GM21367 (cell line): ENCODE measurements at regions not wholly inside any gene's neighbourhood (a gene's known extent, or its start where the extent isn't known, plus 50 kb on each side); places are given as distances from the start of the nearest gene placed in this dataset.
"Not testable (repeated sequence)": the region's sequence is repeated elsewhere in the genome, so short reads cannot be mapped to it uniquely, and the experiment has no call there.

Experiments used
- ATAC-seq: cut with Tn5 transposase; IDR thresholded peaks from one replicate; pipeline ENCODE4 v1.9.1; 2021; ENCODE audit not compliant: unreplicated experiment

DNA sequence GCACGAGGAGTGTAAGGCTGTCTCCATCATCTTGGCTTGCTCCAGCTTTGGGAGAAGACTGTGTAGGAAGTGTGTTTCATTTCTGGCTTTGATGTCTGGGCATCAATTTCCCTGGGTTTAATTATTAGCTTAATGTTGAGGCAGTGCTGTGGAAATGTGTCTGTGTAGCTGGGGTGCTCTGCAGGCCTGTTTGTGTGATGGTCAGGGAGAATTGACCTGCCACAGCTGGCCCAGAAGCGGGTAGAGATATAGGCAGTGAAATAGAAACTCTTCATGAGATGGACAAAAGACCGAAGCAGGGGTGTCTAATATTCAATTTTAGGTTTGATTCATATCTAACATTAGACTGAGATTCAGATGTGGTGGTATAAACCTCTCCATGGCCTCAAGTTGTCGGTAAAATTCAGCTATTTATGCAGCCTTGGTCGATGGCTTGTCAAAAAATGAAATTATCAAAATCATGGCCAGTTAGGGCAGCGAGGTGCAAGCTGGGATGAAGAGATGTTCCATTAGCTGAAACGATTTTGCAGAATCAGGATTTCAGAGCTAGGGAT is 95.3 kb upstream of the SNX9 start:
- no peak for ATAC-seq

DNA sequence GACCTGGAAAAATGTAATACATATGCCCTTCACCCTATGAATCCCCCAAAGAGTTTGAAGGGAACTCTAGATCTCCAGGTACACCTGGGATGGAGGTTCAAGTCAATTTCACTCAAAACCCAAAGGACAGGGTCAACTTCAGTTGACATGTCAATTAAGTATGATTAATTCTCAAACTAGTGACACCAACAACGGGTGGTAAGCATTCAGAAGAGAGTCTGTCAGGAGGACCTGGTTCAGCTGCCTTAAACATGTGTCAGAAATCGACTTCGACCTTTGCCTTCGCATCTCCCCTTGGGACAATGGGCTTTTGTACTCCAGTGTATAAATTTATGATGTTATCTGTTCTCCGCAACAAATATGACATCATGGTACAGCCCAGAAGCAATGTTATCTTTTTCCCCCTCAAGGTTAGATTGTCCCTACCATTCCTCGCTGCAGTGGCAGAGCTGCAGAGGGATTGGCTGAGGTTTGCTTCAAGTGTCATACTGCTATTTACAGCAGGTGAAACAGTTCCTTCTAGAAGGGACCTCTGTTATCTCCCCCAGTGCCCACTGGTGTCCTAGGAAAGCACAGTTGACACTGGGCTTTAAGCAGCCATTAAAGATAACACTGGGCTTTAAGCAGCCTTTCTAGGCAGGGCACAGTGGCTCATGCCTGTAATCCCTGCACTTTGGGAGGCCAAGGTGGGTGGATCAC is 94.7 kb upstream of the SNX9 start:
- ATAC-seq = no peak

DNA sequence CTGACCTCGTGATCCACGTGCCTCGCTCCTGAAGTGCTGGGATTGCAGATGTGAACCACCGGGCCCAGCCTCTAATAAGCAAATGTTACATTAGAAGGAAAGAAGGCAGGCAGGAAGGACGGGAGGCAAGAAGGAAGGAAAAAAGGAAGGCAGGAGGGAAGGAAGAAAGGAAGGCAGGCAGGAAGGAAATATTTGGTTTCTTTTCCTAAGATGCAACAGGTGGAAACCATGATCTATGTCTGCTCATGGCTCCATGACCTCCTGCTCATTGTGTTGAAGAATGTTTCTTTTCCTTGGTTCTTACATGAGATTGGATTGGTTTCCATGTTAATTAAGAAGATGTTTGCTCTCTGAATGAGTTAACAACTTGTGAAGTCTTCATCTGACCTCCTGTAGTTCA is 91.8 kb upstream of the SNX9 start:
- no peak for ATAC-seq

DNA sequence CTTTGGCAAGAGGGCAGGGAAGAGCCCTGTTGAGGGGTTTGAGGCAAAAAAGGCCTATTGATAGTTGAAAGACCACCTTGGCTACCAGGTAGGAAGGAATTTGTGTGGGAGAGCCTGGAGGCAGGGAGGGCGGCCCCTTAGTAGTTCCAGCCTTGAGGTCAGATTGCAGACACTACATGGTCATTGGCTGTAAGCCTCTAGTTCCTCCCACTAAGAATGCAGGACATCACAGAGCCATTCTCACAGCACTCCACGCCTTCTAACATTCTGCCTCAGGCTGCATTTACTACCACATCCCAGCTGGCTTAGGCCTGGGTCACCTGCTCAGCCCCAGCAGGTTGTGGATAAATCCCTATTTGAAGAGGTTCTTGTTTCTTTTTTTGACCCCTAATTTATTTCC is 91.0 kb upstream of the SNX9 start:
- no peak for ATAC-seq

DNA sequence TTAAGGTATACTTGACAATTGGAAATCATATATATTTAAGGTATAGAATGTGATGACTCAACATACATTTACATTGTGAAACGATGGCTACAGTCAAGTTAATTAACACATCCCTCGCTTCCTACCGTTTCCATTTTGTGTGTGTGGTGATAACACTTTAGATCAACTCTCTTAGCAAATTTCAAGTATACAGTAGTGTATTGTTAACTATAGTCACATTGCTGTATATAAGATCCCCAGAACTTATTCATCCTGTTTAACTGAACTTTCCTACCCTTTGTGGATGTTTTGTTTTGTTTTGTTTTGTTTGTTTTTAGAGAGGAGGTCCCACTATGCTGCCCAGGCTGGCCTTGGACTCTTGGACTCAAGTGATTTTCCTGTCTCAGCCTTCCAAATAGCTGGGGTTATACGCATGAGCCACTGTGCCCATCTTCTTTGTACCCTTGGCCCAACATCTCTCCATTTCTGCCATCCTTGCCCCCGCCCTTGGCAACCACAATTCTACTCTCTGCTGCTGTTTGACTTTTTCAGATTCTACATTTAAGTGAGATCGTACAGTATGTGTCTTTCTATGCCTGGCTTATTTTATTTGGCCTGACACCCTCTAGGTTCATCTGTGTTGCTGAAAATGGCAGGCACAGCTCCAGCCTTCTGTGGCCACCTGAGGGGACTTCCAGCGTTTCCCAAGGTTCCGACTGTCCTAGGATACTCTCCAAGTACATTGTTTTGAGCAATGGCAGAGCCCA is 90.5 kb upstream of the SNX9 start:
- no peak for ATAC-seq

DNA sequence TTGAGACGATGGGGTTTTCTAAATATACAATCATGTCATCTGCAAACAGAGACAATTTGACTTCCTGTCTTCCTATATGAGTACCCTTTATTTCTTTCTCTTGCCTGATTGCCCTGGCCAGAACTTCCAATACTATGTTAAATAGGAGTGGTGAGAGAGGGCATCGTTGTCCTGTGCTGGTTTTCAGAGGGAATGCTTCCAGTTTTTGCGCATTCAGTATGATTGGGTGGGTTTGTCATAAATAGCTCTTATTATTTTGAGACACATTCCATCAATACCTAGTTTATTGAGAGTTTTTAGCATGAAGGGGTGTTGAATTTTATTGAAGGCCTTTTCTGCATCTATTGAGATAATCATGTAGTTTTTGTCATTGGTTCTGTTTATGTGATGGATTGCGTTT is 86.5 kb upstream of the SNX9 start:
- not testable (repeated sequence) for ATAC-seq

DNA sequence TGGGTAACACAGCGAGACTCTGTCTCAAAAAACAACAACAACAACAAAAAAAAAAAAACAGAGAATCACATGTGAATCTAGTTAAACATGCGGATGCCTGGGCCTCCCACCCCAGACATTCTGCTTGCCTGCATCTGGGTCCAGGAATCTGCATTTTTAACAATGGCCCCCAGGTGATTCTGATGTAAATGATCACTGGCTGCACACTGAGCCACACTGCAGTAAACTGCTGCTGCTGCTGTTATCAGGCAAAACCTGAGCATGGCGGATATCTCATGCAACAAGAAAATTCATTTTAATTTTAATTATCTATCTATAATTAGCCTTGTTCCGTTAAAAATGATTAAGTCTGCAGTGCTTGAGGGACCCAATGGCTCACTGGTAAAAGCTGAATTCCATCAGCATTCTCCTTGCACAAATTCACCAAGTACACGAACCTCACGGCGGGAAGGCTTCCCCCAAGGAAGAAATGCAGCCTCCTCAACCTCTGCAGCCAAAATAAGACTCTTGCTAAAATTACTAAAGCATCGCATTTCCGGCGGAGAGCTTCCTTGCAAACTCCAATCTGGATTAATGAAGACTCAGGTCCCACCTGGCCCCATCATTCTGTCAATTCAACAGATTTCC is 81.6 kb upstream of the SNX9 start:
- ATAC-seq = no peak

DNA sequence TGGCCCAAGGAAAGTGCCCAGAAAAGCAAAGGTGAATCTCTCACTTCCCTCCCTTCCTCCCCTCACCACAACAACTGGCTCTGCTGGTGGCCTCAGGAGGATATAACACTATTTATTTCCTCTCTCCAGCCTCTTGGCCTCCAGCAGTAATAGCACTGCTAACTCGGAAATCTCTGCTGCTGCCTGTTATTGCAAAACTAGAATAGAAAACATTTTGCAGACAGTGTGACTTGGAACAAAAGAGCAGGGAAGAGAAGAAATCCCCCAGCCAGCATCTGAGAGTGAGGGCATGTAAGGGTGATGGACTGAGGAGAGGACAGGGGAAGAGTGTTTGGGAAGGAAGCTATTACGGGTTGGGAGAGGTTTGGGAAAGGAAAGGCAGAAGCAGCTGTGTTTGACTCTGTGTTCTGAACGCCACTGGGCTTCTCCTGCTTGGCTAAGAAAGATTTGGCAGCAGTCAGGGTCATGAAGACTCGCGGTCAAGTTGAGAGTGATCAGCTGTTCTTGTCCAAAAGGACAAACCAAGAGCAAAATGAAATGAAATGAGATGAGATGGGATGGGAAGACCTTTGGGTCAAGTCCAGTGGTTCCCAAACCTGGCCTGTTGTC is 81.0 kb upstream of the SNX9 start:
- ATAC-seq = no peak

DNA sequence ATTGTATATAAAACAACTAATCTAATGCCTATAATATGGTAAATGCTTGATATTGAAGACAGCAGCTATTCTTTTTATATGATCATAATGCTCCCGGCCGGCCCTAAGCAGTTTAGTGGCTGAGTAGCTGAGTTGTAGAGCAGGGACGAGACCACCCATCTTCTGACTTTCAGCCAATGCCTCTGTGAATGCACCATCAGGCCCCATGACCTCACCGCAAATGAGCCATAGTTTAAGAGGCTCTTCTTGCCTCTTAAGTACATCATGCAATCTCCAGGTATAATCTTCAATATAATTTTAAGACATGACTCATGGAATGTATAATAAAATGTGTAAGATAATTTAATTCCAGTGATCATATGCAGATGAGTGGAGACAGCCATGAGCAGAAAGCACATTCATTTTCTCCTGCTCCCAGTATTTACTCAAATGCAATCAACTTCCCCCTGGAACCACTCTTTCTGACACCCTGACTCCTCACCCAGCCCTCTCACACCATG is 78.9 kb upstream of the SNX9 start:
- ATAC-seq = no peak

DNA sequence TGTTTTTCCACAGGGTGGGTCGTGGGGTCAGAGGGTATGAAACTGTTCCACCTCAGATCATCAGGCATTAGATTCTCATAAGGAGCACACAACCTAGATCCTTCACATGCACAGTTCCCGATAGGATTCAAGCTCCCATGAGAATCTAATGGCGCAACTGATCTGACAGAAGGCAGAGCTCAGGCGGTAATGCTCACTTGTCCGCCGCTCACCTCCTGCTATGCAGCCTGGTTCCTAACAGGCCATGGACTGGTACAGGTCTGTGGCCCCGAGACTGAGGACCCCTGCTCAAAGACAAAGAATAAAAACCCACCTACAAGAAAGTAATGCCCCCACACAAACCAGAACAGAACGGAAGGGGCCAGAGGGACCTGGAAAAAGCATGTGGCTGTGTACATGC is 76.1 kb upstream of the SNX9 start:
- ATAC-seq = no peak

DNA sequence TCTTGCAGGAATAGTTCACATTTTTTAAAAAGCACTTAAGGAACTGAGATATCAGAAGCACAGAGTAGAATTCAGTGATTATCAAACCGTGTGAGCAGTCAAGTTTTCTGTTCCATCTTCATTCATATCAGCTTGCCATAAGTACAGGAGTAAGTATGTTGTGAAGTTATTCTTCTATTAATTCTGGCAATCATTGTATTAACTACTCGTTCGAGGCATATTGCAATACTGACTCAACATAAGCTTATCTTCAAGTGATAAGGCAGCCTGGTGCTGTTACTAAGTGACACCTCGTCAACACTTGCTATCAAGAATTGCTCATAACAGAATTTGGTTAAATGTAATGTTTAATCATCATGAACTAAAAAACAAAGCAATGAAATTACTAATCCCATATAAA is 75.7 kb upstream of the SNX9 start:
- no peak for ATAC-seq

DNA sequence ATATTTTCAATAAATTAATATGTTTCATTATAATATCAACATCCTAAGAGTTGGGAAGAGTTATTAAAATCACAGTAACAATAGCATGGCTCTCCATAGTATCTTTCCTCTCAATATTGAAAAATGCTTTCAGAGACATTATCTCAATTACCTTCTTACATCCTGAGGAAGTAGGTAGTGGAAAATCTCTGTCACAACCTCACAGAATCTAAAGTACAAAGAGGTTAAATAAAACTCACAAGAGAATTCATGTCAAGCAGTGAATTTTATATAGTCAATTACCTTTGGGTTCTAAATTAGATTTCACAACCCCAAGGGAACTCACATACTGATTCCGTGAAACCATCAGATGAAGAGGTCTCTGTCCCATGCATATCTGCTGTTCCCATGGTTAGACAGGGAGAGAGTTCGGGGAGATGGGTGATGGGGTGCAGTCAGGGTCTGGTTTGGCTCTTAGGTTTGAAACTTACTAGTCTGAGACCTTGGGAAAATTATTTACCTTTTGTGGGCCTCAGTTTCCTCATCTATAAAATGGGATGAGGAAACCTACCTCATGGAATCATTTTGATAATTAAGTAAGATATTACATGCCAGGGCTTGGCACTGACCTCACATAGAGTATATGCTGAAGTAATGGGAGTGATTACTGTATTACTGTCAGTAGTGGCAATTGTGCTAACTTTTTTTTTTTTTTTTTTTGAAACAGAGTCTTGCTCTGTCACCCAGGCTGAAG is 74.0 kb upstream of the SNX9 start:
- no peak for ATAC-seq

DNA sequence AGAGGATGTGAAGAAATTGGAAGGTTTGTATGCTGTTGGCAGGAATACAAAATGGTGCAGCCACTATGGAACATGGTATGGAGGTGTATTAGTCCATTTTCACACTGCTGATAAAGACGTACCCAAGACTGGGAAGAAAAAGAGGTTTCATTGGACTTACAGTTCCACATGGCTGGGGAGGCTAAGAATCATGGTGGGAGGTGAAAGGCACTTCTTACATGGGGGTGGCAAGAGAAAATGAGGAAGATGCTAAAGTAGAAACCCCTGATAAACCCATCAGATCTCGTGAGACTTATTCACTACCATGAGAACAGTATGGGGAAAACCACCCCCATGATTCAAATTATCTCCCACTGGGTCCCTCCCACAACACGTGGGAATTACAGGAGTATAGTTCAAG is 72.1 kb upstream of the SNX9 start:
- ATAC-seq = not testable (repeated sequence)

DNA sequence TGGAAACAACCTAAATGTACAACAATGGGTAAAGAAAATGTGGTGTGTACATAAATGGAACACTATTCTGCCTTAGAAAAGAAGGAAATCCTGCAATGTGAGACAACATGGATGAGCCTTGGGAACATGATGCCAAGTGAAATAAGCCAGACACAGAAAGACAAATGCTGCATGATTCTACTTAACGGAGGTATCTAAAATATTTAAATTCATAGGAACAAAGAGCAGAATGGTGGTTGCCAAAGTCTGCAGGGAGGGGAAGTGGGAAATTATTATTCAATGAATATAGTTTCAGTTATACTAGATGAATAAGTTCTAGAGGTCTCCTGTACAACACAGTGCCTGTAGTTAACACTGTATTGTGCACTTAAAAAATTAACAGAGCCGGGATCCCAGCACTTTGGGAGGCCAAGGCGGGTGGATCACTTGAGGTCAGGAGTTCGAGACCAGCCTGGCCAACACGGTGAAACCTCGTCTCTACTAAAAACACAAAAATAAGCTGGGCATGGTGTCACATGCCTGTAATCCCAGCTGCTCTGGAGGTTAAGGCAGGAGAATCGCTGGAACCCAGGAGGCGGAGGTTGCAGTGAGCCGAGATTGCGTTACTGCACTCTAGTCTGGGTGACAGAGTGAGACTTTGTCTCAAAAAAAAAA is 71.4 kb upstream of the SNX9 start:
- no peak for ATAC-seq

DNA sequence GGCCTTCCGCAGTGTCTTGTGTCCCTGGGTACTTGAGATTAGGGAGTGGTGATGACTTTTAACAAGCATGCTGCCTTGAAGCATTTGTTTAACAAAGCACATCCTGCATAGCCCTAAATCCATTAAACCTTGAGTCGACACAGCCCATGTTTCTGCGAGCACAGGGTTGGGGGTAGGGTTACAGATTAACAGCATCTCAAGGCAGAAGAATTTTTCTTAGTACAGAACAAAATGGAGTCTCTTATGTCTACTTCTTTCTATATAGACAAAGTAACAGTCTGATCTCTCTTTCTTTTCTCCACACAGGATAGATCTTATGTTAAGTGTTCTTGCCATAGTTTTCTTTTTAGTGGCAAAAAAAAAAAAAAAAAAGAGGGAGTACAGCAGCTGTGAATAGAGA is 70.2 kb upstream of the SNX9 start:
- not testable (repeated sequence) for ATAC-seq

DNA sequence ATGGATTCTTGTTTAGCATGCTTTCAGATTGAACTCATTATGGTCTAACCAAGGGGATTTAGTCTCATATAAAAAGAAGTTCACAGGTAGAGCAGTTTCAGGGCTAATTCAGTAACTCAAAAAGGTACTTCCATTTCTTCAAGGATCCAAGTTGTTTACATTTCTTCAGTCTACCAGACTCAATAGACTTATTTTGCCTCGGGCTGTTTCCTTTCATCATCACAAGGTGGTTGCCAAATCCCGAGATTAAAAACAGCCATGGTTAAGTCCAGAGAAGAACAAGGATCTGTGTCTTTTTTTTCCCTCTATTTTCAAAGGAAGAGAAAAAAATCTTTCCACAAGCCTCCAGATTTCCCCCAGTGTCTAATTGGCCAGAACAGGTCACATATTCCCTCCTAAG is 69.8 kb upstream of the SNX9 start:
- no peak for ATAC-seq

DNA sequence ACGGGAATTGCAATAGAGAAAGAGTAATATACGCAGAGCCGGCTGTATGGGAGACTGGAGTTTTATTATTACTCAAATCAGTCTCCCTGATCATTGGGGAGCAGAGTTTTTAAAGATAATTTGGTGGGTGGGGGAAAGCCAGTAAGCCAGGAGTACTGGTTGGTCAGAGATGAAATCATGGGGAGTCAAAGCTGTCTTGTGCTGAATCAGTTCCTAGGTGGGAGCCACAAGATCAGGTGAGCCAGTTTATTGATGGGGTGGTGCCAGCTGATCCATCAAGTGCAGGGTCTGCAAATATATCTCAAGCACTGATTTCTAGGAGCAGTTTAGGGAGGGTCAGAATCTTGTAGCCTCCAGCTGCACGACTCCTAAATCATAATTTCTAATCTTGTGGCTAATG is 69.2 kb upstream of the SNX9 start:
- not testable (repeated sequence) for ATAC-seq

DNA sequence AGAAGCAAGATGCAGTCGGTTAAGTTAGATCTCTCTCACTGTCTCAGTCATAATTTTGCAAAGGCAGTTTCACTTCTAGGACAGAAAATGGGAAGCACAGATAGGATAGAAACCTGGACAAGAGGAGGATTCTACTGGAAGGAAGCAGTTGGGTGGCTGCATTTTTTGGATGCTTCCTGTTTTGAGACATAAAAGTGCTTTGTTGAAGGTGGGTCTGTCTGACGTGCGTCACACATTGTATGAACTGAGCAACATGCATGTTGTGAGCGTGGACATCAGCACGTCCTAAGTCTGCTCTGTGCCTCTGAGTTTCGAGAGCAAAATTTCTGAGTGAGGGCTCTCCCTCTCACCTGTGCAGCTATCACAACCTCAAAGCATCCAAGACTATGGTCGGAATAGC is 68.7 kb upstream of the SNX9 start:
- no peak for ATAC-seq

DNA sequence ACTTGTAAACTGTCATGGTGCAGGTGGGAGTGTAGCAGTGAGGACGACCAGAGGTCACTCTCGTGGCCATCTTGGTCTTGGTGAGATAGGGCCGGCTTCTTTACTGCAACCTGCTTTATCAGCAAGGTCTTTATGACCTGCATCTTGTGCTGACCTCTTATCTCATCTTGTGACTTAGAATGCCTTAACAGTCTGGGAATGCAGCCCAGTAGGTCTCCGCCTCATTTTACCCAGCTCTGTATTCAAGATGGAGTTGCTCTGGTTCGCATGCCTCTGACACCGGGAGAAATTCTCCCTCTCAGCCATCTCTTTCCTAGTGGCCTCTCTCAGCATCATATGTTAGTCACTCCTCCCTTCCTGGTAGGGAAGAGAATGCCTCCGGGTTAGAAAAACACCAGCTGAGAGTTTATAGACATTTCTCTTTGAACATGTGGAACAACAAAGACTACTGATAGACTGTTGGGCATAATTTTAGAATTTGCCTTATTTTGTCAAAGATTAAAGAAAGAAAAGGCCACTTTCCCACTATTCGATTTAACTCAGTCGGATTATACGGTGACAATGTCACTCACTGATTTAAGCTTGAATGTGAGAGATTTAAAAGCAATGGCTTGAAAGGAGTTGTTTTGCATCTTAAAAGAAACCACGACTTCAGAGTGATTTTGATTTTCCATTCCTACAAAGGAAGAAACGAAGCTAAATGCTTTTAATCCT is 67.9 kb upstream of the SNX9 start:
- no peak for ATAC-seq
